ENCODE measurements at regions not wholly inside any gene's neighbourhood (a gene's known extent, or its start where the extent isn't known, plus 50 kb on each side); places are given as distances from the start of the nearest gene placed in this dataset.

GRCh38 chr2:149832324-149832723 is 244.7 kb upstream of the MMADHC start:
- in situ Hi-C loops (cut with MboI; ENCODE audit: low sequenced_read_pairs, unreplicated experiment): no loop called here
- DNase-seq (ENCODE audit: low spot score): no peak
- TF ChIP-seq CTCF (IDR thresholded peaks at IDR 0.05; ENCODE audit: borderline replicate concordance, control extremely low read depth, extremely low read depth, insufficient read depth, missing control alignments): no peak

DNA sequence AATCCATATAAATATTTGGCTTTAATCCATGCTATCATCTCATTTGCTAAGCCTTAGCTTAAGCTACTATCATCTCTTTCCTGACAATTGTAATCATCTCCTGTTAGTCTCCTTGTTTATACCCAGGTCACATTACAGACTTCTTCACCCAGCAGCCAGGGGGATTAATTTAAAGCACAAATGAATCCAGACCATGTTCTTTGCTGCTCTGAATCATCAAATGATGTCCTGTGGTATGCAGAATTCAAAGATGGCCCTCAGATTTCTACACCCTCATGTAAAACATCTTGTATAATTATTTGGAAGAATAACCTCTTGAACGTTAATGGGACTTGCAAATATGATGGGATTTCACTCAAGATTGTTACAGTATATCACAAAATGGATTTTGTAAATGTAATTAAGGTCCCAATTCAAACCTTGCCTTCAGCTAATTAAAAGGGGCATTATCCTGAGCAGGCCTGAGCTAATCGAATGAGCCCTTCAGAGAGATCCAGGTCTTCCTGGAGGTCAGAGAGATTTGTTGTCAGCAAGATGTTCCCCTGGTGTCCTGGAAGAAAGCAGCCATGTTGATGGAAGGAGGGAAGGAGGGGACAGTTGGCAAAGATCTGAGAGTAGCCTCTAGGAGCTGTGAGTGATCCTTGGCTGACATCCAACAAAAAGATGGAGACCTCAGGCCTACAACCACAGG is 241.1 kb upstream of the MMADHC start:
- in situ Hi-C loops (cut with MboI; ENCODE audit: low sequenced_read_pairs, unreplicated experiment): no loop called here
- DNase-seq (ENCODE audit: low spot score): no peak
- no peak for TF ChIP-seq CTCF (IDR thresholded peaks at IDR 0.05; ENCODE audit: borderline replicate concordance, control extremely low read depth, extremely low read depth, insufficient read depth, missing control alignments)

DNA sequence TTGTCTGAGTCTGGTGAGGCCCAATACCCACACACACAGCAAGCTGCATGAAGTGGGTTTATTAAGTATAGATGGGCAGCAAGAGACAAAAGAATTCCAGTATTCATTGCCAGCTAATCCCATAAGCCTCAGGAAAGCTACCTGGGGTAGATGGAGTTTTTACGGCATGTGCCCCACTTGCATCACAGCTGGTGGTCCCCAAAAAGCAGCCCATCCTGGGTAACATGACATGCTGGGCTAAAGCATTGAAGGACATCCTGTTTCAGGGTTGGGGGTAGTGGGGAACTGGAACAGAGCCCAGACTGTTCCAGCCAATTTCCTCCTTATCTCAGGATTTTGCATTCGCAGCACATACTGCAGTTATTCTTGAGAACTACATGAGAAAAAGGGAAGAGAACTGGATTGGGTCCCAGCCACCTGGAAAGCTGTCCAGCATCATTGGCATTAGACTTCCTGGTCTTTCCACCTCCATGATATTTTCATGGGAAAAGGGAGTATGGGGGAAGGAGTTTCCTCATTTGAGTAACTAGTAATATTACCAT is 240.1 kb upstream of the MMADHC start:
- TF ChIP-seq CTCF (IDR thresholded peaks at IDR 0.05; ENCODE audit: borderline replicate concordance, control extremely low read depth, extremely low read depth, insufficient read depth, missing control alignments): no peak
- in situ Hi-C loops (cut with MboI; ENCODE audit: low sequenced_read_pairs, unreplicated experiment): no loop called here
- no peak for DNase-seq (ENCODE audit: low spot score)

- no peak for TF ChIP-seq CTCF (IDR thresholded peaks at IDR 0.05; ENCODE audit: borderline replicate concordance, control extremely low read depth, extremely low read depth, insufficient read depth, missing control alignments)
- in situ Hi-C loops (cut with MboI; ENCODE audit: low sequenced_read_pairs, unreplicated experiment): no loop called here
- DNase-seq (ENCODE audit: low spot score): no peak
These were observed 239.0 kb upstream of the MMADHC start for GRCh38 chr2:149826471-149827125.

DNA sequence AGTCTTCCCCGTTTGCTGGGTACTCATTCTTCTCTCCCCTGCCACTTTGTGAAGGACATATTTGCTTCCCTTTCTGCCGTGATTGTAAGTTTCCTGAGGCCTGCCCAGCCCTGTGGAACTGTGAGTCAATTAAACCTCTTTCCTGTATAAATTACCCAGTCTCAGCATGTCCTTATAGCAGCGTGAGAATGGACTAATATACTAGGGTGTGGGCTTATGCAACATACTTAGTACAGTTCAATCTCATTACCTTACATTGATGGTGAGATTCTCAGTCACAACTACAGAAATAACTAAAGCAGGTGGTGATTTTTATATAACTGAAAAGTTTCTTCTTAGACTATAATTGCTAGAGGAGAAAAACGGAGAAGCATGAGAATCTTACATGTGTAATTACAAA is 237.9 kb upstream of the MMADHC start:
- in situ Hi-C loops (cut with MboI; ENCODE audit: low sequenced_read_pairs, unreplicated experiment): no loop called here
- no peak for TF ChIP-seq CTCF (IDR thresholded peaks at IDR 0.05; ENCODE audit: borderline replicate concordance, control extremely low read depth, extremely low read depth, insufficient read depth, missing control alignments)
- no peak for DNase-seq (ENCODE audit: low spot score)

- in situ Hi-C loops (cut with MboI; ENCODE audit: low sequenced_read_pairs, unreplicated experiment): no loop called here
- no peak for DNase-seq (ENCODE audit: low spot score)
- no peak for TF ChIP-seq CTCF (IDR thresholded peaks at IDR 0.05; ENCODE audit: borderline replicate concordance, control extremely low read depth, extremely low read depth, insufficient read depth, missing control alignments)
These were observed 236.6 kb upstream of the MMADHC start for GRCh38 chr2:149824136-149824535.
